ENCODE measurements at regions not wholly inside any gene's neighbourhood (a gene's known extent, or its start where the extent isn't known, plus 50 kb on each side); places are given as distances from the start of the nearest gene placed in this dataset.
"Not testable (repeated sequence)": the region's sequence is repeated elsewhere in the genome, so short reads cannot be mapped to it uniquely, and the experiment has no call there.

DNA sequence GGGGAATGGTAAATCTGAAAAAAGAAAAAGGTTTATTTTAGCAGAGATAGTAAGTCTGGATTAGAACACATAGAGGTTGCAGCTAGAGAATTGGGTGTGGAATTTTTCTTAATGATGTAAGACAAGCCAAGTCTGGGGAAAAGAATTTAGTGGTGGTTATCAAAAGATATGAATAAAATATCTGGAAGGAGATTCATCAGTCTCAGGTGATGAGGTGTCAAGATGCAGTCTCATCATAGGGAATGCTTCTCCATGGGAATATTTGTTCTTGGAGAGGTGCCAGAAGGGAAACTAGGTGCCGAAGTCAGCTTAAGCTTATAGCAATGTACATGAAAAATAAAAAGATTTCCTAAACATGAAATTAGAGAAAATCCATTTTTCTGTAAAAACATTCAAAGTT lies 504.1 kb upstream of the NR3C2 start:
- FAIRE-seq = no peak

- FAIRE-seq = no peak
These were observed 502.6 kb upstream of the NR3C2 start for GRCh38 chr4:148944839-148945219.

DNA sequence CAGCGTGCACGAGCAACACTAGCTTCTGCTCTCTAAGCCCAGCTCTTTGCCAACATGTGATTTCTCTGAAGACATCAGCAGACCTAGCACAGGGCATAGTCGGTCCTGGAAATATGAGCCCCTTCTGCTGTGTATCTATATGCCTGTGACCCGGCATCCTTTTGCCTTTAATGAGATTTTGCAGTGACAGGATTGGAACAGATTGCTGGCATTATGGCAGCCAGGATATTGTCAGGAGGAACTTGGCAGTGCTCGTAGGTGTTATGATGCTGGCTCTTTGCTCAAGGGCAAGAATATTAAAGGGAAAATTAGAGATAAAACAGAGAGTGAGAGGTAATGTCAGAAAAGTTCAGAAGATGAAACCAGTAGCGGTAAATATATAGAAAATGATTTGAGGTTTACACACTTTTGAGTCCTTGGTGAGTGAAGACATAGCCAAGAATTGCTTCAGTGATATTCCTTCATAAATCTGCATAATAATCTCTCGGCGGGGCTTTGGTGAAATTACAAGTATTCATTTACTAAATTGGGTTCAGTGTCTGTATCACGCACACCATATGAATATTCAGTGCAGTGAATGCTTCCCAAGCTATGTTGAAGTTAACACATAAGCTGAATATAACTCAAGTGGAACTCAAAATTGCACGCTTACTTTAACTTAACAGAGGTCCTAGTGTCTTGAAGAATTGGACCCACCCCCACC lies 502.1 kb upstream of the NR3C2 start:
- no peak for FAIRE-seq

- FAIRE-seq = no peak
These were observed 492.8 kb upstream of the NR3C2 start for GRCh38 chr4:148934926-148935578.

- FAIRE-seq = no peak
These were observed 484.4 kb upstream of the NR3C2 start for GRCh38 chr4:148926276-148927260.

DNA sequence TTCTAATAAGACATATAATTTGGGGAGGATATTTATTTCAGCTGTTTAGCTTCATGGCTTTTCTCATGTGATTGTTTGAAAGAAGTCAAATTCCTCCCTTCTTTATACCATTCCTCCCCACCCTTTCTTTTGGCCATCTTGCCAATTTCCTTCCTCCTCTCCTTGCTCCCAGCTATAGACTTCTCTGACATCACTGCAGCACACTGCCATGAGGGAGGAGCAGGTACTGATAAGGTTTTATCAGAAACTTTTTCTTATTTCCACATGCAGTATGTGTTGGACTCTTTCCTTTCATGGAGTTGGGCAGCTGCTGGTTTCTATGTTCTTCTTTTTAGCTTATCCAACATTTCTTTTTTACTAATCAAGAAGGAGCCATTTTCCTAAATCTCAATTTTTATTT lies 481.7 kb upstream of the NR3C2 start:
- FAIRE-seq = no peak

GRCh38 chr4:148922497-148922896 lies 480.3 kb upstream of the NR3C2 start:
- FAIRE-seq = no peak

- no peak for FAIRE-seq
These were observed 472.5 kb upstream of the NR3C2 start for GRCh38 chr4:148914734-148915133.

GRCh38 chr4:148914301-148914700 lies 472.1 kb upstream of the NR3C2 start:
- FAIRE-seq = no peak

DNA sequence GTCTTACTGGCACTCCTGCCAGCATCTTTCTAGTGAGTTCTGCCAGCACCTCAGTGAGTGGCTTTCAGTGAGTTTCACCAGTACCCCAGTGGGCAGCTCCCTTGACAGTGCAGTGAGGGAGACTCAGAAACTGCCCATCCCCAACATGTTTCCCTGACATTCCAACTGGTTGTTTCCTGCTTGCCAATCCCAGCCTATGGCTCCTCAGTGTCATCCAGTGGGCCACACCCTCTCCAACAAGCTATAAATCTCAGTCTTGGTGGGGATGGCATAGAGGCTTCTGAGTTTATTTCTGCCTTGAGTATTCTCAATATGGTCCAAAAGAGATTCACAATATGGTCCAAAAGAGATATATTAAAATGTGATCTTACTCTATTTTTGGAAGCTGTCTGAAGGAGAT lies 461.2 kb upstream of the NR3C2 start:
- no peak for FAIRE-seq

DNA sequence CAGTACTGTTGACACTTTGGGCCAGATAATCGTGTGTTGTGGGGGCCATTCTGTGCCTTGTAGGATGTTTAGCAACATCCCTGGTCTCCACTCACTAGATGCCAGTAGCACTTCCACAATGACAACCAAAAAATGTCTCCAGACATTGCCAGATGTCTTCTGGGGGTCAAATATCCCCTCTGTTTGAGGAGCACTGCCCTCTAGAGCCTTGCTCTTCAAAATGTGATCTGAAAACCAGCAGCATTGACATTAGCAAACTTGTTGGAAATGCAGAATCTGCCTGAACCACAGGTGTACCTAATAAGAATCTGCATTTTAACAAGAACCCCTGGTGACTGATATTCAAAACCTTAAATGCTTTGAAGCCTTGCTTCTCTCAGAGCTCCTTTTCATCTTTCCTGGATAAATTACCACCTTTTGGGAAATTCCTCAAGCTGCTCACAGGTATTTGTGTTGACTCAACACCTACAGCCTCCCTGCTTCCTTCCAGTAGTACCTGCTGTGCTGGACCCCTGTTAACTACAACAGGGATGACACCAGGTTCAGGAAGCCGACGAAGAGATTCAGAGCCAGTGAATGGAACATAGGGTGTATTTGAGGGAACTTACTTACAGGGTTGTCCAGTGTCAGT lies 459.0 kb upstream of the NR3C2 start:
- FAIRE-seq = no peak

DNA sequence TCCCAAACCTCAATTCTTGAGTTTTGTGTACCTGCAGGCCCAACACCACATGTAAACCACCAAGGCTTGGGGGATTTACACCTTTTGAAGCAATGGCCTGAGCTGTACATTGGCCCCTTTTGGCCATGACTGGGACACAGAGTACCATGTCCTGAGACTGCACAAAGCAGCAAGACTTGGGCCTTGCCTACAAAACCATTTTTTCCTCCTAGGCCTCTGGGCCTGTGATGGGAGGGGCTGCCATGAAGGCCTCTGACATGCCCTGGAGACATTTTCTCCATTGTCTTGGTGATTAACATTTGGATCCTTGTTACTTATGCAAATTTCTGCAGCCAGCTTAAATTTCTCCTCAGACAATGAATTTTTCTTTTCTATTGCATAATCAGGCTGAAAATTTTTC lies 455.9 kb upstream of the NR3C2 start:
- not testable (repeated sequence) for FAIRE-seq

DNA sequence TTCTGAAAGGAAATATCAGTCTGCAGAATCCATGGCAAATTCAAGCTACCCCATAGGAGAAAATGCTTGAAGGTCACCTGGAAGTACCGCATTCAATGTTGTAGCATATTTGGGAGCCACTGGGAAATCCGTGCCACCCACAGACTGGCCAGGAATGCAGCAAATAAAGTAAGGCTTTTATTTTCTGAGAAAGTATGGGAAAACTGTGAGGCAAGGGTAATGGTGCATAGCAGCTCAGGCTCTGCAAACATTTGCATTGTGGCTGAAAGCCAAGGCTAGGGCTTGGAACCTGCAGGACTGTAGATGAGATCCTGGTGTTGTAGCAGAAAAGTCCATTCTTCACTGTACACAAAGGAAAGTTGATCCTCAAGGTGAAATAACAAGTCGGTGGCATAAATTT lies 450.9 kb upstream of the NR3C2 start:
- FAIRE-seq = no peak

DNA sequence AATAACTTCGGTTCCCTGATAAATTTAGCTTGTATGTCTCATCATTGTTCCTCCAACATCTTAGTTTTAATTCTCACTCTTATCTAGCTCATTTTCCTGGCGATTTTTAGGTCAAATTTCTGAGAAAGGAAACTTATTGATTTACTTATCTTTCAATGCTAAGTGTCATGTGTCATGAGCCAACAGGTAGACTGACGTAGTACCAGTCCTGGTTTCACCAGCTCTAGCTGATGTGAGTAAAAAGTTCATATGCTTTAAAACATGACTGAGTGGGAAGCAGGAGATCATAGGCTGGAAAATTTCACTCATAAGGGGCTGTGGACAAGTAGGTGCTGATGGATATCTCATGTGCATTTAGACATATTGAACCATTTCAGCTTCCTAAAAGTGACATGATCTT lies 441.7 kb upstream of the NR3C2 start:
- no peak for FAIRE-seq

GRCh38 chr4:148883435-148883834 lies 441.2 kb upstream of the NR3C2 start:
- no peak for FAIRE-seq

GRCh38 chr4:148881860-148882643 lies 439.8 kb upstream of the NR3C2 start:
- no peak for FAIRE-seq

DNA sequence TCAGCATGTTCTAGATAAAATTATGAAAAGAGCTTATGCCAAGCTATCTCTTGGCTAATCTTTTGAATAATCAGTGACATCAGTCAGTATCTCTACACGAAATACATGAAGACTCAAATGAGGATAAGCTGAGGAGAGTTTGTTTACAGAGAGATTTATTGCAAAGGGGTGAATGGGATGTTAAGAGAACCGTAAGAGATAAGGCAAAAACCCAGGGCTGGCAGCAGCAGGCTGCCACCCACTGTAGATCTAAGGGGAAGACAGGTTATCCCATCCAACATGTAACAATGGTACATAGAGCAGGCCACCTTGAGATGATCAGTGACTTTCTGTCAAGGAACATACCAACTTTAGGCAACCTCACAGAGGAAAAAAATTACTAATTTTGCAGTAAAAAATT lies 432.1 kb upstream of the NR3C2 start:
- no peak for FAIRE-seq

DNA sequence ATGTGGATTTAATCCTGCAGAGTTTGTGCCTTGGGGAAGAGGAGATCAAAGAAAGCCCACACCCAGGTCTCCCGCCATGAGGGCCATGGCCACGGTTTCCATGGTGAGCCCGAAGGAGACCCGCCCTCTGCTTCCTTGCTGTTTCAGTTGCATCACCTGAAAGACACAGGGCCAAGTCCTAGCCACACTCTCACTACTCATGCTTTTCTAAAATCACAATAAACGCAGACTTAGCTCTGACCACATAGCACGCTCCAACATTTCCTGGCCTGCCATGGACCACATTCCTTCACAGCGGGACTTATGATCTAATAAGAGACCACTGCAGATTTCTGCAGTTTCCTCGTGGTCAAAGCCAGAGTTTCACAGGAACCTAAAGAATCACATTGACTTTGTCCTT lies 426.0 kb upstream of the NR3C2 start:
- no peak for FAIRE-seq

GRCh38 chr4:148866666-148867065 lies 424.5 kb upstream of the NR3C2 start:
- FAIRE-seq = no peak

DNA sequence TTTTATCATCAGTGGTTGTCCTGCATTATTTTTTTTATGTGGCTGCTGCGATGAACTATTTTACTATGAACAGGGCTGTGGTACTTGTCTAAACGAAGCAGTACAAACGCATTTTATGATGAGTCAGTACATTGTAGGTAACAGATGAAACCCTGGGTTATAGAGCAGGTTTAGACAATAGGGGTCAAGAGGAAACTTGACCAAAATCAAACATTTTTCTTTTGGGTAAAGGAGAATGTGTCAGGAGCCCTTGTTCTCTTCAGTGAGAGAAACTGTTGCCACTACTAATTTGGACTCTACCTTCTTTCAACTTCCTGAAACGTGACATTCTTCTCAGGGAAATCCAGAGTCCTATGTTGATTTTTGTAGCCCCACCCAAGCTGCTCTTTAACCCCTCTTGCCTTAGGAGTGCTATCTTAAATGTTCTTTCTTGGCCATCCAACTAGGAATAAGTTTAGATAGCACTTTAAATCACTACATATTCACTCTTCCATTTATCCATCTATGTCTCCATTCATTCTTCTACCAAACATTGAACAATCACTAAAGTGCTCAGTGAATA lies 415.8 kb upstream of the NR3C2 start:
- no peak for FAIRE-seq

DNA sequence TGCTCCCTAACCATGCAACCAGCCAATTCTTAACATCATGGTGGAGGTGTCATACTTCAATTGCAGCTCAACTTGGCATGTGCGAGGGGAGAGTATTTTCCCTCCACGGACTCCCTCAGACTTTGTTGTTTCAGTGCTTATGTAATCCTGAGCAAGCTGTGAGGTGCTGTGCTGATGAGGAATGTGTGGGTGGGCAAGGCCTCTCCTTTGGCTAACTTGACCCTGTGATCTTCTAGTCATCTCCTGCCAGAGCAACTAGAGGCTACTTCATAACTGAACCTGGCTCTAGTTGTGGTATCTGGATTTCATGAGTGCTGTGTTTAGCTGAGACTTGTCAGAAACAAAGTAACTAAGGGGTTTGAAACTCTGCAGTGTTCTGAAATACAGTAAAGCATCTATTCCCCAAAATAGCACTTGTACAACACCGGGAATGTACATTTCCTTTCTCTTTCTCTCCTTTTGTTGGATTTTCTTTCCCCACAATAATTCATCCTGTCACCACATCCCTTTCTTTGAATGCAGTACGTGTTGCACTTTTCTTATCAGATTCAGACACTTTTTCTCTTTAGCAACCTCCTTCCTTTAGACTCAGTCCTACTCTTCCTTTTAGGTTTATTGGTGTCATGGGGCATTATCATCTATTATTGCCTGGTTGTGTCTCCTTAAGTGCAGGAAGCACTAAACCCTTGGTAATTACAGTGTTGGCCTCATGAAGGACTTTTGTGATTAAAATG lies 415.2 kb upstream of the NR3C2 start:
- no peak for FAIRE-seq
